HG03558 (cell line): ENCODE measurements at regions not wholly inside any gene's neighbourhood (a gene's known extent, or its start where the extent isn't known, plus 50 kb on each side); places are given as distances from the start of the nearest gene placed in this dataset.

Experiments used
- ATAC-seq: cut with Tn5 transposase; IDR thresholded peaks from one replicate; pipeline ENCODE4 v1.9.1; 2021; ENCODE audit warnings: moderate number of reproducible peaks; ENCODE audit not compliant: unreplicated experiment; ENCODE audit errors: extremely low read depth

DNA sequence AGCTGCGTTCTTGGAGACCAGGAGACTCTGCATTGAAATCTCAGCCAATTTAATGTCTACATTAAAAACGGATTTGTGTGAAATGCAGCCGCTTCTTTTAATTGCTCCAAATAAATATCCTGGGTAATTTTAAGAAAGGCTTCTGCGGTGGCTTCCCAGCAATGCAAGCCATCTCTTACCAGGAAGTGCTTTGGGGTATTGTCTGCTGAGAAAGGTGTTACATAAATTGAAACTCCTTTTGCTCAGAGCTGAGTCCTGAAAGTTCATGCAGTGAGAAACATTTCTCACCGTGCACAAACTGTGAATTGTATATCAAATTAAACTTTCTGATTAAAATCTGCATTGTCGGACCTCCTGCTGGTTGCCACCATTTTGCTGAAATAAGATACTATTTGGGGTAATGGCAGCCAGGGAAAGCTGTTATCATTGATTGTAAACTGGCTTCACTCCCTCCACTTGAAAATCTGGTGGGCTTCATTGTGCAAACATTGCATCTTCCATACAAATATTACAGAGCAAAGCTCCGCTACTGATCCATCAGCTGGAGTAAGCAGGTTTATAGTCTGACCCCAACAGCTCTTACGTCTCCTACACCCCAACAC, 59.5 kb downstream of the ZIC5 start:
- no peak for ATAC-seq

DNA sequence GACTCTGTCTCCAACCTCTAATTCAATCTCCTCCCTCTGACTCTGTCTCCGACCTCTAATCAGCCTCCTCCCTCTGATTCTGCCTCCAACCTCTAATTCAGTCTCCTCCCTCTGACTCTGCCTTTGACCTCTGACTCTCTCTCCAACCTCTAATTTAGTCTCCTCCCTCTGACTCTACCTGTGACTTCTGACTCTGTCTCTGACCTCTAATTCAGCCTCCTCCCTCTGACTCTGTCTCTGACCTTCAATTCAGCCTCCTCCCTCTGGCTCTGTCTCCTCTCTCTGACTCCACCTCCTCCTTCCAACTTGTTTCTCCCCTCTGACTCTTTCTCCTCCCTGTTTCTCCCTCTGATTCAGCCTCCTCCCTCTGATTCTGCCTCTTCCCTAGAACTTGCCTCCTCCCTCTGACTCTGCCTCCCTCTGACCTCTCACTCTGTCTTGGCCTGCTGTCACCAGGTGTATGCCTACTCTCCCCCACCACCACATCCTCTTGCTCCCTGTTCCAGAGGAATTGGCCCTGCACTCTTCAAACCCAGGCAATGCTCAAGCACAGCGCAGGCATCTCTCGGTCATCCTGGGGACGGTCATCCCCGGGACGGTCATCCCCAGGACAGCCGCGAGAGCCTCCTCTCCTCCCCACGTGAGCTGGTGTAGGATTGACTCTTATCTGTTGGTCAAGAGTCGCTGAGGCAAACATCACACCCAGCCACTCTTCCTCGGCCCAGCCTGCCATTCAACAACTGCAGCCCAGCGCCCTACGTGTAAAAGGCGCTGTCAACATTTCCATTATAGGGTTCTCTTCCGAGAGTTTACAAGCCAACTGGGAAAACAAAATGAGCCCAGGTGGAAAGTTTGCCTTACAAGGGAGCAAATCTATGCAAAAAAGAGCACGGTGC, 60.2 kb downstream of the ZIC5 start:
- no peak for ATAC-seq

DNA sequence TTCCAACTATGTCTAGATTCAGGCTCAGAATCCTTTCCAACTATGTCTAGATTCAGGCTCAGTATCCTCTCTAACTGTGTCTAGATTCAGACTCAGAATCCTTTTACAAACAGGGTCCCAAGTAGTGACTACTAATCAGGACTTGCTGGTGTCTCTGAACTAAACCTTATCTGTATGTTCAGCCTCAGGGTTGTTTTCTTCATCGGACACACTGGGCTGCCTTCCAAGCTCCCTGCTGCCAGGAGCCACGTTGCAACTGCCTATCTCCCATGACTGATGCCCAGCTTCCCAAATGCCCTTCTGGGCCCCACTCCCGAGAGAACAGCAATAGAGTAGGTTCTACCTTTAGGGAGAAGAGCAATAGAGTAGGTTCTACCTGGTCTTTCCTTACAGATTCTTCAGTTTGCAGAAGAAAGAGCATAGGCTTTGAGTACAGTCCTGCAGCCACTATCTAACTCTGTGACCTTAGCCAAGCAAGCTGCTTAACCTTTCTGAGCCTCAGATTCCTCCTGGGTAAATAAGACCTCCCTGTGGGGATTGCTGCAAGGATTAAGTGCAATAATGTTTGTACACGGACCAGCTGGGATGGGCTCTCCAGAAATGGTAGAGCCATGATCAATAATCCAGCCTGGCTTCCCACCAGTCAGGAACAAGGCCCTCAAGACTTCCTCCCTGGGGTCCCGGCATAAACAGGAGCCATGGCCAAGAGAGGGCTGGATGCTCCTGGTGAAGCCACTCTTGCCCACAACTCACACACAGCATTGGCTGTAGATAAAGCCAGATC, 61.5 kb downstream of the ZIC5 start:
- ATAC-seq, result no peak

DNA sequence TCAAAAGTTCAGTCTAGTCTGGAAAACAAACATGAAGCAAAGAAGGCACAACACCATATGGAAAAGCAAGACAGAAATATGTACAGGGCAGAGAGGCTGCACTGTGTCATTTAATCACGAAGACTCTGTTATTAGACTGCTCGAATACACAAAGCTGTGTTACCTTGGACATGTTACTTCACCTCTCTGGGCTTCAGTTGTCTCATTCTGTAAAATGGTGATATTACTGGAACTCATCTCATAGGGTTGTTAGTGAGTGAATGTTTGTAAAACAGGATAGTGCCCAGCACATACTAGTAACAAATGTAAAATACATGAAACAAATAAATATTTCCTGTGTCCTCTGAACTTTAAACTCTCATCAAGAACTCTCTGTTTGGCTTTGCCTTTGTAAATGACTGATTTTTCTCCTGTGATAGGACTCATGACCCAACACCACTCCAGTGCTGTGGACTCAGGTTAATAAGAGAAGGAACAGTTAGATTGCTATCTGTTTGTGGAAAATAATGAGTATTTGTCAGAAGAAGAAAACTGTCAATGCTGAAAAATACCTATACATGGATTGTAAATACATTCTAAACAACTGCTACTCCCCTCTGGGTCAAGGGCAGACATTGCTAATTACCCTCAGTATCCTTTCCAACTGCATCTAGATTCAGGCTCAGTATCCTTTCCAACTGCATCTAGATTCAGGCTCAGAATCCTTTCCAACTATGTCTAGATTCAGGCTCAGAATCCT, 62.3 kb downstream of the ZIC5 start:
- no peak for ATAC-seq

DNA sequence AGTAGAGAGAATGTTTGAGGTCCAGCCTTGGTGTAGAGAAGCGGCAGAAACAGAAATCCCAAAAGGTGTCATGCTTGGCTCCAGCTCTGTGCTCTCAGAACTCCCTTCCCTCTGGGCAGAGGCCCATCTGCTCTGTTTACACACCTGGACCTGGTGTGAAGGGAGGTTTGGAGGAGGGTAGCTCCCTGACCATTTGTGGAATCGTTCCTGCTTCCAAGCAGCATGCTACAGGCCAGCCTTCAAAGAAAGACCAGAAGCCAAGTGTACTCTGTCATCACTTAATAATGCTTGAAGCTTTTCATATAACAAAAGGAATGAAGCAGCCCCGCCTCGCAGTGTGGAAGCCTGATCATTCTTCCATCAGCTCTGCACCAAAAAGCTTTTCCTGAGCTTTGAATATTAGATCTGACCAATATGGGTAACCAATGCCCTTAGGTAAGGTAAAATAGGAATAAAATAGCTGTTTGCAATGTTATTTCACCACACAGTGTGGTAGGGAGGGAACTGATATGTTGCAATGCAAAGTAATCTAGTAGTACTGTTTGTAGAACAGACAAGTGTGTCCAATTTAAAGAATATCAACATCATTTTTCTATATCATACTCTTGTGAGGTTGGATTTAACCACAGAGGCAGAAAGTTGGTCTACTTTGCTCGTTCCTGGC, 63.3 kb downstream of the ZIC5 start:
- ATAC-seq, result no peak

DNA sequence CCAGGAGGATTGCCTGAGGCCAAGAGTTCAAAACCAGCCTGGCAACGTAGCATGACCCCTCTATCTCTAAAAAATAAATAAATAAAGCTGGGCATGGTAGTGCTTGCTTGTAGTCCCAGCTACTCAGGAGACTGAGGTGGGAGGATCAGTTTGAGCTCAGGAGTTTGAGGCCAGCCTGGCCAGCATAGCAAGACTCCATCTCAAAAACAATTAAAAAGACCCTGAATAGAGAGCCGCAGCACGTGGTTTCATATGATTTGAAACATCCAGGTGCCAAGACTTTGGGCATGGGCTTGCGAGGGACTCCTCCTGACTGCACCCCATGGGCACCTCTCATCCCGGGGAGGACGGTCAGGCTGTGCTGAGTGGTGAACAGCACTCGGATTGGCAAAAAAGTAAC, 63.9 kb downstream of the ZIC5 start:
- ATAC-seq, result no peak

GRCh38 chr13:99907038-99907437, 64.5 kb downstream of the ZIC5 start:
- ATAC-seq, result no peak

- no peak for ATAC-seq
These were observed 65.8 kb downstream of the ZIC5 start for GRCh38 chr13:99905814-99906213.

DNA sequence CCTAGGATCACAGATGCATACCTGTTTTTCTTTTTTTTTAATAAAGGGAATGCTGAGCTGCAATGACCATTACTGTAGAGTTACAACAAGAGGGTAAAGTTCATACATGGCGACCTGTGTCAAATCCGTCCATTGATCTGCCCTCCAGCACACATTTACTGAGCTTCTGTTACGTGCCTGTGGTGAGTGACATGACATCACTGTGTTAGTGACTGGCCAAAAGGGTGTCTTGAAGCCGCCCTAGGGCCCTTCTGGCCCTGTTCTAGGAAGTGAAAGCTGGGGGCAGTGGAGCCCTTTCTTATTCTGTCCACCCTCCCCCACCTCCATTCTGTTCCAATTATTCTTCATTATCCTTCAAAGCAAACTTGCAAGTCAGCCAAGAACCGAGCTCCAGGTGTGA, 66.3 kb downstream of the ZIC5 start:
- no peak for ATAC-seq

- ATAC-seq, result no peak
These were observed 68.4 kb downstream of the ZIC5 start for GRCh38 chr13:99903140-99903539.

GRCh38 chr13:99902657-99903056, 68.9 kb downstream of the ZIC5 start:
- no peak for ATAC-seq

DNA sequence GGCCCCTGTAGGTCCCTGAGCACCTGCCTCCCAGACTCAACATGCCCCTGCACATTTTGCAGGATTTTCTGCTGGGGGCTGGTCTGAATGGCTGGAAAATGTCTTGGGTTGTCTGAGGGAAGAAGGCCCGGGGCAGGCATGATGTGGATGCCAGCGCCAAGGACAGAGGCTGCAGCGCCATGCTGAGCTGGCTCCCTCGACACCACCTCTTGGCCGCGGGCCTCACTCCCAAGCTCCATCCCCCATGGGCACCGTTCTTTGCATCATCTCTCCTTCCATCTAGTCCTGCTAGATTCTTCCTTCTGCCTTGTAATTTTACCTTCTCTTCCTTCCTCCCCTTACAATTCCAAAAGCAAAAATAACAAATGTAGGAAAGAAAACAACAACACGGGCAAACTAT, 70.6 kb downstream of the ZIC5 start:
- no peak for ATAC-seq

DNA sequence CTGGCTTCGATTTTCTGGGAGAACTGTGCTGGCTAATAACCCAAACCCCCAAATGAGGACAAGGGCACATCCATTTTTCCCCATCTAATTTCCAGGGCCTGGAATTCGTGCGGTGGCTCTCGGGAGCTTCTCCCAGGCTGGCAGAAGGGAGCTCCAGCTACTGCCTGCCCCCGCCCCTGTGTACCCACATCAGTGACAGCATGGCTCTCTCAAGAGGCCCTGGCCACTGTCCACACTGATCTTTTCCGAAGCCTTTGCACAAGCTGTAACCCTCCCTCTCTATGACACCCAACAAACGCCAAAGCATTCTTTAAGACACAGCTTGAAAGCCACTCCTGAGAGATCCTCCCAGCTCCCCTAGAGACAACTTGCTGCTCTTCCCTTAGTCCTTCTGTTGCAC, 73.1 kb downstream of the ZIC5 start:
- ATAC-seq, result no peak

DNA sequence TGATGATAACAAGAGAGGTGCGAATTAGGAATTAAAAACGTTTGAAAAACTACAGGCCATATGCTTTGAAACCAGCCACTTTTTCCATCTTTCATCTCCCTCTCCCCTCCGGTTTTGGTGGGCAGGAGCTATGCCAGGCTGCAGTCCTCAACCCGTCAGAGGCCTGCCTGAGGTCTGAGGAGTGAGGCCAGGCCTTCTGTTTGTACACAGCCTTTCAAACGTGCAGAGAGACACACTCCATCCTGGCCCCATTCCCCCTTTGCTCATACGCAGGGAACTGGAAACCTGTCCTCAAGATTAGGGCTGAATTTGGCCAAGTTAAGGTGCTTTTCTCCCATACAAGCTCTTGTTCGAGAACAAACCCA, 74.5 kb downstream of the ZIC5 start:
- ATAC-seq, result no peak

GRCh38 chr13:99896369-99897075, 75.0 kb downstream of the ZIC5 start:
- ATAC-seq, result no peak

- no peak for ATAC-seq
These were observed 75.9 kb downstream of the ZIC5 start for GRCh38 chr13:99895444-99896368.

DNA sequence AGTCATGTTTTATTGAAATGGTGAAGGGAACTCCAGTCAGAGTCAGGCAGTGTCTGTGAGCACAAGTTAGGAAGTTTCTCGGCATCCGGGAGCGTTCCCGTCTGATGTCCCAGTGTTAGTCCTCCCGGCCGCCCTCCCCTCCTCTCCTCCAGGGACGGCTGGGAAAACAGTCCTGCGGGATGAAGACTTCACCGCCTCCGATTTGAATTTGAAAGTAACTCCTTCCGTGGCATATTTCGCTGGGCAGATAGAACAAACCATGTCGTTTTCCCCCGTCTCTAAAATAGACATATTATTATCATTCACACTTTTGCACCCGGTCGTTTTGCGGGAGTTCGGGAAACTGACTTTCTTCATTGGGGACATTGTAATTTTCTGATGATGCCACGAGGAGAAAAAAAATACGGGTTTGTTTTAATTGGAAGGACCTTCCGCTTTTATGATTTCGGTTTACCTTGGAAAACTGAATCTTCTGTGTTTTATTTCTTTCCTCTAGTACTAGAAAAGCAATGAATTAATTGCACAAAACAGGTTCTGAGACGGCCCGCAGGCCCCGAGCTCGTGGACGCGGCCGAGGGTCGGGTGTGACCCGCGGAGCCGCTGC, 76.6 kb downstream of the ZIC5 start:
- no peak for ATAC-seq
